Activated T-cell treated with anti-CD3 and anti-CD28 coated beads for 24 hours (primary cell): ENCODE measurements at regions not wholly inside any gene's neighbourhood (a gene's known extent, or its start where the extent isn't known, plus 50 kb on each side); places are given as distances from the start of the nearest gene placed in this dataset.
"Not testable (repeated sequence)": the region's sequence is repeated elsewhere in the genome, so short reads cannot be mapped to it uniquely, and the experiment has no call there.

Experiments used
- DNase-seq: peaks from one replicate; pipeline ENCODE4 v3.0.0-alpha.2; 2020; ENCODE audit warnings: low read depth

- DNase-seq = peak; percentile 55
Measured at GRCh38 chr12:13347241-13348043, 150.9 kb downstream of the EMP1 start.

DNA sequence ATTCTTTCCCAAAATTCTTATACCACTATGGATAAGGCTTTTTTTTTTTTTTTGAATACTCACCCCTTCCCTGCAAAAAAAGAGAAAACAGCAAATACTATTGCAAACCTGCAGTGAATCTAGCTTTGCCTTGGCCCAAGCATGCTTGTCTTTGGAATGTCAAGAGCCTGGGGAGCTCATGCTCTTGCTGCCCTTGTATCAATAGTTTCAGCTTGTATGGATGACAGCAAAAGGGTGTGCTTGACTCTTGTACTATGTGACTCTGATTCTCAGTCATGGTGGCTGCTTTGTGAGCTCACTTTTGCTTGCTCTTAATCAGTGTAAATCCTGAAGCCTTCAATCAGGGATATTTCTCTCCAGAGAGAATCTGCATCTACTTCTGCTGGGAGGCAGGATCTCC lies 149.2 kb downstream of the EMP1 start:
- no peak for DNase-seq

GRCh38 chr12:13343375-13343774 lies 146.8 kb downstream of the EMP1 start:
- DNase-seq = no peak

DNA sequence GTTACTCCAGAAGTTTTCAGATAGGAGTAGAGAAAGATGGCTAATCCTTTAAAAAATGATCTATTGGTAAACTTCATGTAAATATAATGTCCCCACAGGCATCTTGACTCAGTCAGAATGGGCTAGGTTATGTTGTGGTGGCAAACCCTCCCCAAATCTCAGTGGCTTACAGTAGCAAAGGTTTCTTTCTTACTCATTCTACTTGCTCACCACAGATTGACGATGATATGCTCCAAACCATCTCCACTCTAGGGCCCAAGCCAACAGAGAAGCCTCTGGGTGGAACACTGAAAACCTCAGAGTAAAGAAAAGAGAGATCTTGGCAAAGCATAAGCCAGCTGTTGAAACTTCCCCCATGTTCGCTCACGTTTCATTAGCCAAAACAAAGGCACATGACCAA lies 146.4 kb downstream of the EMP1 start:
- DNase-seq = no peak

- no peak for DNase-seq
Measured at GRCh38 chr12:13340149-13340548, 143.6 kb downstream of the EMP1 start.

- no peak for DNase-seq
Measured at GRCh38 chr12:13339538-13339937, 143.0 kb downstream of the EMP1 start.

- no peak for DNase-seq
Measured at GRCh38 chr12:13339091-13339490, 142.6 kb downstream of the EMP1 start.

- no peak for DNase-seq
Measured at GRCh38 chr12:13337791-13338190, 141.3 kb downstream of the EMP1 start.

DNA sequence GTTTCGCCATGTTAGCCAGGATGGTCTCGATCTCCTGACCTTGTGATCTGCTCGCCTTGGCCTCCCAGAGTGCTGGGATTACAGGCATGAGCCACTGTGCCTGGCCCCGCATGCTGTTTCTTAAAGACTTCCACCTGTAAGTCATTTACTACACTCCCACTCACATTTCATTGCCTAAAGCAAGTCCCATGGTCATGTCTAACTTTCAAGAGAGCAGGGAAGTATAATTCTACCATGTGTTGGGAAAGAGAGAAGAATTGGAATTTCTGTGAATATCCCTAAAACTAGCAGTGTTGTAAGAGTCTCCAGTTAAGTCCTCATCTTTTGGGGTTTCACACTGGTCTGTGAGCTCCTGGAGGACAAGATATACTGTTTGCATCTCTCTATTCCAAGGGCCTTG lies 139.7 kb downstream of the EMP1 start:
- DNase-seq = no peak

DNA sequence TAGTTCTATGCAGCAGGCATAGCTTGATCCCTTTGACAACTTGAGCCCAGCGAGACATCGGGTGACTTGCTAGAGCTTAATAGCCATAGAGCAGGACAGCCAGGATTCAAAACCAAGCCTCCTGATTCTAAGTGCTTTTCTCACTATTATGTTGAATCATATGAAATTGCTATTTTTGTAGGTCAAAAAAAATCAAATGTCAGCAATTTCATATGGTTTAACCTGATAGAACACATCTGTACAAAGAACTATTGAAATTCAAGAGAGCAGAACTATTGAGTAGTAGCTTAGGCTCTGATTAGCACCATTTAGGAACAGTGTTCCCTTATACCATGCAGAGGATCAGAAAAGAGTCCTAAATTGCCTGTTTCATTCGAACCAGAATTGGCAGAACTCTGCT lies 132.0 kb downstream of the EMP1 start:
- no peak for DNase-seq

DNA sequence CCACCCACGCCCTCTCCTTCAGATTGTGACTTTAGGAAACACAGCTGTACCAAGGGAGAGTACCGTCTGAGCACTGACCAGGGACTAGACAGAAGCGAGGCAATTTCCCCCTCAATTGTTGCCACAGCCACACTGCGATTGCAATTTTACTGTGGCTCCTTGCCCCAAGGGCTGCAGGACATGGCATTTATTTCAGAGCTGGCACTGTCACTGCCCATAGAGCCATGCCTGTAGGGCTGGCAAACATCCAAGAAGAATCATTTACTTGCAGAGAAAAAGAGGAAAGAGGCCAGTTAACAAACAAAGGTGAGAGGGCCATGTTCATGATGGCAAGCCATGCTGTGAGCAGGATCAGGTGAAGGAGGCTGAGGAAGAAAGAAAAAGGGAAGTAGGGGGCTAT lies 129.6 kb downstream of the EMP1 start:
- no peak for DNase-seq

DNA sequence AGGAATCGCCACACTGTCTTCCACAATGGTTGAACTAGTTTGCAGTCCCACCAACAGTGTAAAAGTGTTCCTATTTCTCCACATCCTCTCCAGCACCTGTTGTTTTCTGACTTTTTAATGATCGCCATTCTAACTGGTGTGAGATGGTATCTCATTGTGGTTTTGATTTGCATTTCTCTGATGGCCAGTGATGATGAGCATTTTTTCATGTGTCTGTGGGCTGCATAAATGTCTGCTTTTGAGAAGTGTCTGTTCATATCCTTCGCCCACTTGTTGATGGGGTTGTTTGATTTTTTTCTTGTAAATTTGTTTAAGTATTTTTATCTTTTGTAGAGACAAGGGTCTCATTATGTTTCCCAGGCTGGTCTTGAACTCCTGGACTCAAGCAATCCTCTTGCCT lies 128.5 kb downstream of the EMP1 start:
- DNase-seq = not testable (repeated sequence)

- no peak for DNase-seq
Measured at GRCh38 chr12:13318231-13319015, 121.9 kb downstream of the EMP1 start.

GRCh38 chr12:13316587-13317246 lies 120.2 kb downstream of the EMP1 start:
- DNase-seq = no peak

- DNase-seq = no peak
Measured at GRCh38 chr12:13313886-13314285, 117.4 kb downstream of the EMP1 start.

DNA sequence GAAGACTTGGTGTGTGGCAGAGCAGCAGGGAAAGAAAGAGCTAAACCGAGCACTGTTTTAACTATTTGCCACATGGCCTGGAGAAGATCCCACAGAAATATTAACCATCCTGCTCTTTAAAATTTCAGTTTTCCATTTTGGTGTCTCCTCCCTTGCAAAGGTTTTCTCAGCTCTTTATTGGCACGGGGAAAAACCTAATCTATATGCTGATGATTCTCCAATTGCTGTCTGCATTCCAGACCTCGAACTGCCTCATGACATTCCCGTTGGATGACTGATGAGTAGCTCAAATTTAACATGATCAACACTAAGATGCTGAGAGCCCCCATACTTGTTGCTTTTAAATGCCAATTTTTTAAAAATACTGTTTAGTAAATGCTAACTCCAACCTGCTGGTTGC lies 115.0 kb downstream of the EMP1 start:
- DNase-seq = no peak

GRCh38 chr12:13307143-13307816 lies 110.8 kb downstream of the EMP1 start:
- DNase-seq = no peak

DNA sequence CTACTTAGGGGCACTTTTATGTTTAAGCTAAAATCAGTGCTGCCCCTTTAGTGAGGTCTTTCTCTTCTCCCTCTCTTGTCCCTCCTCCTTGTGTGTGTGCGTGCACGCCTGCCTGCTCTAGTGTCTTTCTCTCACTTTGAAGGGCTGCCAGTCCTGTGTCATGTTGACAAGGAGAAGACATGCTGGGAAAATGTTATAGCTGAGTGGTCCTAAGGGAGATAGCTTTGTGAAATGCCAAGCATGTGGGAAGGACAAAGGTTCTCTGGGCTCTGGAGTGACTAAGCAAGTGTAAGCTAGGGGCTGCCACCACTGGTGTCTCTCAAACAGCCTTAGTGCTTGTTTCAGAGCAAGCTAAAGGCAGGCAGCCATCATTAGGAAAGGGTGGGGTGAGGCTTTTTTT lies 108.4 kb downstream of the EMP1 start:
- DNase-seq = no peak

GRCh38 chr12:13299457-13299856 lies 102.9 kb downstream of the EMP1 start:
- DNase-seq = no peak

DNA sequence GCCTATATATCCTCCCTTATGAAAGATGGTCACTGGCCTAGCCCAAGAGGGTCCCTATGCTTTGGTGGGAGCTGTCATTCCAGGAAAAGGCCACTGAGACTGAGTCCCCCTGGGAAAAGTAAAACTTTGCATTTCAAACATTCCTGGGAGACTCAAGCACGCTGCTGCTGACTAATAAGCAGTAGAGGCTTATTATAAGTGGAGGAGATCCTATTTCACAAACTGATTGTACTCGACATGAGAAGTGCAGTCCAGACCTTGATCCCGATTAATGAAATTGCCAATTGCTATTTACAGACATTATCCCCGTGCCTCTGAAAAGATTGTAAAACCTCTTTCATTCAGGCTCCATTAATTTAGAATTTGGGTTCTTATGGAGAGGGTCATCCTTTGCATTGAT lies 96.6 kb downstream of the EMP1 start:
- DNase-seq = no peak

DNA sequence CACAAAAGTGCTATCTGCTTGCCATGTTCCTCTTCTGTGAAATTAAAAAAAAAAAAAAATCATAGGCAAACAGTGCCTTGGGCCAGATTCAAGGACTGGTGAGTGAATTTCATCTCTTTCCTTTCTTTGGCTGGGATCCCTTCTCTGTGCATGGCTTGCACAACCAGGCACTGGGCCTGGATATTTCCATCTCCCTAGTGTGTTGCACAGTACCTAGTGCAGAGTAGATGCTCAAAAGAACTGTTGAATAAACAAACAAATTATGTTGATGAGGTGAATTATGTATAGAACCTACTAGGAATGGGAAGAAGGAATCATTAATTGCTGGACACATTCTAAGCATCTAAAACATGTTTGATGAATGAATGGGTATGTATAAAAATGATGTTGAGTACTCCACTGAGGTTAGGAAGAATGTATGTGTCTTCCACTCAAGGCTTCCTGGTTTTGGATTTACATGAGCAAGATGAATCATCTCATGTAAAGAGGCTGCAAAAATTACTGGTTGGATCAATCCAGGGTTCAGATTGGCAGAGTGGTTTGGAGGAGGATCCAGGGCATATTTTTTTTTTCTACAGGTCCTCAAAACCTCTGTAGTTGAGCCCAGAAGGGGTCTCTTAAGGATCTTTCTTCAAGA lies 93.2 kb downstream of the EMP1 start:
- DNase-seq = no peak
